Mesendoderm (in vitro differentiated cells): ENCODE measurements at regions not wholly inside any gene's neighbourhood (a gene's known extent, or its start where the extent isn't known, plus 50 kb on each side); places are given as distances from the start of the nearest gene placed in this dataset.

Experiments
- DNase-seq: peaks from one replicate; pipeline ENCODE4 v3.0.0; 2013
- H2AK5ac ChIP-seq: 2 replicates; pipeline ENCODE4 v1.6.1; 2013; ENCODE audit warnings: low read length, inconsistent platforms
- H2BK120ac ChIP-seq: 2 replicates; pipeline ENCODE4 v1.6.1; 2013; ENCODE audit warnings: low read depth, mild to moderate bottlenecking, low read length, moderate library complexity, mixed read lengths
- H2BK15ac ChIP-seq: replicated peaks from 2 replicates; pipeline ENCODE4 v1.6.1; 2013; ENCODE audit warnings: low read depth, mild to moderate bottlenecking, moderate library complexity
- H2BK5ac ChIP-seq: 2 replicates; pipeline ENCODE4 v1.6.1; 2013; ENCODE audit warnings: low read length, inconsistent platforms
- H3K18ac ChIP-seq: 2 replicates; pipeline ENCODE4 v1.6.1; 2013; ENCODE audit warnings: mild to moderate bottlenecking, low read length, mixed read lengths
- H3K23ac ChIP-seq: one replicate; pipeline ENCODE4 v1.6.1; 2013; ENCODE audit warnings: low read length
- H3K27ac ChIP-seq: 2 replicates; pipeline ENCODE4 v1.5.1; 2013; ENCODE audit warnings: low read depth, mild to moderate bottlenecking, inconsistent platforms, low read length, moderate library complexity
- H3K27me3 ChIP-seq: 2 replicates; pipeline ENCODE4 v1.6.1; 2013; ENCODE audit warnings: low read length, control low read depth, mild to moderate bottlenecking, inconsistent platforms; ENCODE audit not compliant: insufficient read depth, poor library complexity
- H3K36me3 ChIP-seq: 2 replicates; pipeline ENCODE4 v1.6.1; 2013; ENCODE audit warnings: low read length, inconsistent platforms; ENCODE audit not compliant: control insufficient read depth, insufficient read depth
- H3K4ac ChIP-seq: one replicate; pipeline ENCODE4 v1.6.1; 2013; ENCODE audit warnings: low read depth, mild to moderate bottlenecking, low read length, moderate library complexity
- H3K4me1 ChIP-seq: 2 replicates; pipeline ENCODE4 v1.6.1; 2013; ENCODE audit warnings: low read depth, low read length, inconsistent platforms; ENCODE audit not compliant: control insufficient read depth
- H3K4me2 ChIP-seq: 2 replicates; pipeline ENCODE4 v1.6.1; 2013; ENCODE audit warnings: low read length
- H3K4me3 ChIP-seq: 2 replicates; pipeline ENCODE4 v1.5.1; 2013; ENCODE audit warnings: mild to moderate bottlenecking, low read length
- H3K56ac ChIP-seq: one replicate; pipeline ENCODE4 v1.6.1; 2013; ENCODE audit warnings: low read length
- H3K79me1 ChIP-seq: 2 replicates; pipeline ENCODE4 v1.6.1; 2013; ENCODE audit warnings: low read length, inconsistent platforms
- H3K79me2 ChIP-seq: 2 replicates; pipeline ENCODE4 v1.6.1; 2013; ENCODE audit warnings: mild to moderate bottlenecking, low read length; ENCODE audit not compliant: control insufficient read depth, insufficient read depth
- H3K9ac ChIP-seq: 2 replicates; pipeline ENCODE4 v1.6.1; 2013; ENCODE audit warnings: low read length, inconsistent platforms
- H4K5ac ChIP-seq: one replicate; pipeline ENCODE4 v1.6.1; 2013; ENCODE audit warnings: low read length
- H4K8ac ChIP-seq: one replicate; pipeline ENCODE4 v1.6.1; 2013; ENCODE audit warnings: low read depth, mild to moderate bottlenecking, control low read depth, low read length, moderate library complexity
- WGBS: extraction: QIAGEN DNeasy Blood & Tissue Kit; methylation state at CpG from one replicate; pipeline ENCODE4 v1.1.7; 2013; ENCODE audit warnings: low lambda C conversion rate, missing lambda C conversion rate; ENCODE audit not compliant: insufficient coverage; ENCODE audit errors: extremely low coverage; 5-methylcytosine and 5-hydroxymethylcytosine counted together

- H3K18ac ChIP-seq: no peak overlapping the region
- DNase-seq: no peak
- no peaks in the 10 kb centered on the region for H3K79me1 ChIP-seq
- H3K4me1 ChIP-seq: no peaks in the 10 kb centered on the region
- no peaks in the 10 kb centered on the region for H3K36me3 ChIP-seq
- no peak overlapping the region for H3K4ac ChIP-seq
- H3K27ac ChIP-seq: no peak overlapping the region
- no CpG with 5 or more reads among the region's 1 CpG for WGBS
- no peak overlapping the region for H4K8ac ChIP-seq
- no peak overlapping the region for H4K5ac ChIP-seq
- no peaks in the 10 kb centered on the region for H3K27me3 ChIP-seq
- no peak overlapping the region for H2BK120ac ChIP-seq
- no peak overlapping the region for H3K4me2 ChIP-seq
- H2AK5ac ChIP-seq: no peak overlapping the region
- no peak overlapping the region for H2BK5ac ChIP-seq
- H3K23ac ChIP-seq: no peak overlapping the region
- no peak overlapping the region for H3K56ac ChIP-seq
- H2BK15ac ChIP-seq: no peak overlapping the region
- no peak overlapping the region for H3K4me3 ChIP-seq
- no peak overlapping the region for H3K9ac ChIP-seq
- no peaks in the 10 kb centered on the region for H3K79me2 ChIP-seq
These were observed 1238.0 kb downstream of the PCDH17 start for GRCh38 chr13:58869566-58869965.

GRCh38 chr13:58876473-58876872 is 1244.9 kb downstream of the PCDH17 start:
- Histone ChIP-seq H4K5ac (no peak overlapping the region), H4K8ac (no peak overlapping the region), H3K79me2 (no peaks in the 10 kb centered on the region), H2BK15ac (no peak overlapping the region), H3K36me3 (no peaks in the 10 kb centered on the region), H2BK120ac (no peak overlapping the region), H3K23ac (no peak overlapping the region), H3K4me3 (no peak overlapping the region), H3K4me1 (no peaks in the 10 kb centered on the region), H3K4me2 (no peak overlapping the region), H2AK5ac (no peak overlapping the region), H3K27me3 (no peaks in the 10 kb centered on the region), H3K56ac (no peak overlapping the region), H3K18ac (no peak overlapping the region), H3K27ac (no peak overlapping the region), H3K9ac (no peak overlapping the region), H3K4ac (no peak overlapping the region), H2BK5ac (no peak overlapping the region), H3K79me1 (no peaks in the 10 kb centered on the region)
- WGBS: no CpG with 5 or more reads among the region's 1 CpG
- DNase-seq: no peak

GRCh38 chr13:58879114-58879513 is 1247.6 kb downstream of the PCDH17 start:
- H3K27me3 ChIP-seq: no peaks in the 10 kb centered on the region
- H3K4me2 ChIP-seq: no peak overlapping the region
- H3K4ac ChIP-seq: no peak overlapping the region
- no peak overlapping the region for H2BK5ac ChIP-seq
- H2BK15ac ChIP-seq: no peak overlapping the region
- H4K5ac ChIP-seq: no peak overlapping the region
- H3K79me2 ChIP-seq: no peaks in the 10 kb centered on the region
- no peak overlapping the region for H3K9ac ChIP-seq
- H3K18ac ChIP-seq: no peak overlapping the region
- no peak overlapping the region for H3K4me3 ChIP-seq
- H3K36me3 ChIP-seq: no peaks in the 10 kb centered on the region
- H3K79me1 ChIP-seq: no peaks in the 10 kb centered on the region
- H4K8ac ChIP-seq: no peak overlapping the region
- H3K27ac ChIP-seq: no peak overlapping the region
- no peak overlapping the region for H2AK5ac ChIP-seq
- no peak overlapping the region for H3K23ac ChIP-seq
- DNase-seq: no peak
- H3K56ac ChIP-seq: no peak overlapping the region
- peaks cover under 1% of the 10 kb centered on the region for H3K4me1 ChIP-seq
- H2BK120ac ChIP-seq: no peak overlapping the region

- Histone ChIP-seq H3K18ac (no peak overlapping the region), H3K27ac (no peak overlapping the region), H3K4me1 (peaks cover 2% of the 10 kb centered on the region), H3K4me3 (no peak overlapping the region), H2BK120ac (no peak overlapping the region), H3K79me1 (no peaks in the 10 kb centered on the region), H3K23ac (no peak overlapping the region), H4K5ac (no peak overlapping the region), H3K56ac (no peak overlapping the region), H2BK5ac (no peak overlapping the region), H3K4ac (no peak overlapping the region), H3K79me2 (no peaks in the 10 kb centered on the region), H2AK5ac (no peak overlapping the region), H2BK15ac (peak overlapping the region; percentile 19), H3K4me2 (no peak overlapping the region), H3K9ac (no peak overlapping the region), H4K8ac (no peak overlapping the region), H3K36me3 (no peaks in the 10 kb centered on the region), H3K27me3 (no peaks in the 10 kb centered on the region)
- WGBS: no CpG with 5 or more reads among the region's 4 CpGs
- DNase-seq: no peak
These were observed 1251.0 kb downstream of the PCDH17 start for GRCh38 chr13:58882516-58882915.

GRCh38 chr13:58883405-58883804 is 1251.9 kb downstream of the PCDH17 start:
- Histone ChIP-seq H3K56ac (no peak overlapping the region), H3K27ac (no peak overlapping the region), H3K4me3 (no peak overlapping the region), H3K79me2 (no peaks in the 10 kb centered on the region), H3K18ac (no peak overlapping the region), H3K23ac (no peak overlapping the region), H3K79me1 (no peaks in the 10 kb centered on the region), H3K36me3 (no peaks in the 10 kb centered on the region), H4K5ac (no peak overlapping the region), H3K4me1 (peaks cover 2% of the 10 kb centered on the region), H2BK15ac (no peak overlapping the region), H2BK5ac (no peak overlapping the region), H2AK5ac (no peak overlapping the region), H3K9ac (no peak overlapping the region), H4K8ac (no peak overlapping the region), H3K4me2 (no peak overlapping the region), H3K27me3 (no peaks in the 10 kb centered on the region), H2BK120ac (peak overlapping the region; percentile 92), H3K4ac (no peak overlapping the region)
- peak; percentile 91 for DNase-seq
- no CpG with 5 or more reads among the region's 2 CpGs for WGBS

- H3K79me2 ChIP-seq: no peaks in the 10 kb centered on the region
- no peak overlapping the region for H3K18ac ChIP-seq
- DNase-seq: peak; percentile 67
- peak overlapping the region; percentile 40 for H3K56ac ChIP-seq
- no peak overlapping the region for H3K9ac ChIP-seq
- H3K4me1 ChIP-seq: peaks cover 2% of the 10 kb centered on the region
- H2BK5ac ChIP-seq: peak overlapping the region; percentile 29
- H4K5ac ChIP-seq: no peak overlapping the region
- no peaks in the 10 kb centered on the region for H3K79me1 ChIP-seq
- no peak overlapping the region for H2BK15ac ChIP-seq
- no peak overlapping the region for H3K4me3 ChIP-seq
- H3K27me3 ChIP-seq: no peaks in the 10 kb centered on the region
- no peak overlapping the region for H3K4ac ChIP-seq
- H2AK5ac ChIP-seq: no peak overlapping the region
- H3K27ac ChIP-seq: peak overlapping the region; percentile 62
- H3K36me3 ChIP-seq: no peaks in the 10 kb centered on the region
- H3K23ac ChIP-seq: no peak overlapping the region
- no peak overlapping the region for H4K8ac ChIP-seq
- no peak overlapping the region for H3K4me2 ChIP-seq
- no peak overlapping the region for H2BK120ac ChIP-seq
- WGBS: no CpG with 5 or more reads among the region's 5 CpGs
These were observed 1253.0 kb downstream of the PCDH17 start for GRCh38 chr13:58884353-58885209.
